Loucy (cell line): ENCODE measurements at regions not wholly inside any gene's neighbourhood (a gene's known extent, or its start where the extent isn't known, plus 50 kb on each side); places are given as distances from the start of the nearest gene placed in this dataset.

ENCODE experiments used
- H2AFZ ChIP-seq: fragments of 200-600 bp; sonication (generic); 2 replicates; pipeline ENCODE4 v1.6.0; 2016; ENCODE audit warnings: antibody characterized with exemption, mild to moderate bottlenecking, low read length, moderate library complexity
- H3F3A ChIP-seq: fragments of 200-600 bp; 2 replicates; pipeline ENCODE4 v1.6.0; 2016; ENCODE audit warnings: antibody characterized with exemption, low read depth, mild to moderate bottlenecking
- H3K27me3 ChIP-seq: fragments of 200-600 bp; sonication (generic); 2 replicates; pipeline ENCODE4 v1.6.1; 2014; ENCODE audit warnings: low read length, mild to moderate bottlenecking; ENCODE audit not compliant: insufficient read depth, poor library complexity, severe bottlenecking
- H3K36me3 ChIP-seq: fragments of 200-600 bp; sonication (generic); 2 replicates; pipeline ENCODE4 v1.6.1; 2016; ENCODE audit warnings: low read length; ENCODE audit not compliant: insufficient read depth
- H3K4me1 ChIP-seq: fragments of 200-600 bp; sonication (generic); 2 replicates; pipeline ENCODE4 v1.5.1; 2014; ENCODE audit warnings: low read length, mild to moderate bottlenecking; ENCODE audit not compliant: insufficient read depth, poor library complexity, severe bottlenecking
- H3K4me2 ChIP-seq: fragments of 200-600 bp; sonication (generic); 2 replicates; pipeline ENCODE4 v1.6.0; 2014; ENCODE audit warnings: antibody characterized with exemption, low read length, low read depth, mild to moderate bottlenecking; ENCODE audit not compliant: poor library complexity, severe bottlenecking
- H3K4me3 ChIP-seq: fragments of 200-600 bp; sonication (generic); 2 replicates; pipeline ENCODE4 v1.5.1; 2014; ENCODE audit warnings: low read length, mild to moderate bottlenecking, mixed read lengths; ENCODE audit not compliant: poor library complexity, severe bottlenecking
- H3K79me2 ChIP-seq: fragments of 200-600 bp; sonication (generic); 2 replicates; pipeline ENCODE4 v1.6.1; 2014; ENCODE audit warnings: low read length; ENCODE audit not compliant: insufficient read depth
- H3K9ac ChIP-seq: fragments of 200-600 bp; sonication (generic); 2 replicates; pipeline ENCODE4 v1.6.0; 2014; ENCODE audit warnings: mild to moderate bottlenecking, low read depth, low read length, moderate library complexity; ENCODE audit not compliant: poor library complexity, severe bottlenecking
- H3K9me2 ChIP-seq: fragments of 200-600 bp; sonication (generic); replicated peaks from 2 replicates; pipeline ENCODE4 v1.6.1; 2016; ENCODE audit warnings: low read depth, low read length, mixed read lengths
- H3K9me3 ChIP-seq: fragments of 200-600 bp; sonication (generic); 2 replicates; pipeline ENCODE4 v1.6.1; 2014; ENCODE audit warnings: mild to moderate bottlenecking, antibody characterized with exemption, low read length, low read depth; ENCODE audit not compliant: insufficient read depth
- H4K20me1 ChIP-seq: fragments of 200-600 bp; sonication (generic); 2 replicates; pipeline ENCODE4 v1.6.0; 2014; ENCODE audit warnings: antibody characterized with exemption, low read length, mild to moderate bottlenecking; ENCODE audit not compliant: insufficient read depth, poor library complexity, severe bottlenecking
- CTCF ChIP-seq: fragments of 200-600 bp; sonication (generic); conservative IDR thresholded peaks from 2 replicates; pipeline ENCODE4 v1.5.1; 2014; ENCODE audit warnings: mild to moderate bottlenecking, antibody characterized with exemption, low read length
- EZH2phosphoT487 ChIP-seq: fragments of 200-600 bp; IDR thresholded peaks from 2 replicates; pipeline ENCODE4 v1.6.1; 2018; ENCODE audit warnings: antibody characterized with exemption, mild to moderate bottlenecking, moderate library complexity, borderline replicate concordance

- H3K9me3 ChIP-seq = peaks cover 12% of the 10 kb centered on the region; the same call in 1 of the 2 replicates
- no peaks in the 10 kb centered on the region for H3K79me2 ChIP-seq
- H3K27me3 ChIP-seq = no peaks in the 10 kb centered on the region
- no peak overlapping the region for H3K4me3 ChIP-seq
- H3F3A ChIP-seq = no peaks in the 10 kb centered on the region
- TF ChIP-seq EZH2phosphoT487 (no peak), CTCF (no peak)
- no peaks in the 10 kb centered on the region for H3K36me3 ChIP-seq
- no peaks in the 10 kb centered on the region for H3K4me1 ChIP-seq
- no peaks in the 10 kb centered on the region for H4K20me1 ChIP-seq
- H3K9ac ChIP-seq = no peak overlapping the region
- H3K4me2 ChIP-seq = no peak overlapping the region
- no peaks in the 10 kb centered on the region for H3K9me2 ChIP-seq
- no peak overlapping the region for H2AFZ ChIP-seq
Observed at GRCh38 chr6:169906688-169907418, 155.4 kb downstream of the ERMARD start.

- no peaks in the 10 kb centered on the region for H4K20me1 ChIP-seq
- H3K9ac ChIP-seq = no peak overlapping the region
- H3F3A ChIP-seq = no peaks in the 10 kb centered on the region
- no peaks in the 10 kb centered on the region for H3K4me1 ChIP-seq
- H2AFZ ChIP-seq = no peak overlapping the region
- H3K79me2 ChIP-seq = no peaks in the 10 kb centered on the region
- TF ChIP-seq EZH2phosphoT487 (no peak), CTCF (no peak)
- peaks cover 12% of the 10 kb centered on the region; the same call in 1 of the 2 replicates for H3K9me3 ChIP-seq
- no peaks in the 10 kb centered on the region for H3K36me3 ChIP-seq
- H3K4me2 ChIP-seq = no peak overlapping the region
- no peaks in the 10 kb centered on the region for H3K27me3 ChIP-seq
- no peaks in the 10 kb centered on the region for H3K9me2 ChIP-seq
- no peak overlapping the region for H3K4me3 ChIP-seq
Observed at GRCh38 chr6:169906004-169906687, 154.7 kb downstream of the ERMARD start.

GRCh38 chr6:169905041-169905807 lies 153.8 kb downstream of the ERMARD start:
- Histone ChIP-seq H3K4me1 (no peaks in the 10 kb centered on the region), H3K9me2 (no peaks in the 10 kb centered on the region), H3K9me3 (peaks cover 12% of the 10 kb centered on the region; the same call in 1 of the 2 replicates), H3K79me2 (no peaks in the 10 kb centered on the region), H3K27me3 (no peaks in the 10 kb centered on the region), H3K36me3 (no peaks in the 10 kb centered on the region), H3K4me3 (no peak overlapping the region), H2AFZ (no peak overlapping the region), H3F3A (no peaks in the 10 kb centered on the region), H4K20me1 (no peaks in the 10 kb centered on the region), H3K9ac (no peak overlapping the region), H3K4me2 (no peak overlapping the region)
- TF ChIP-seq EZH2phosphoT487 = no peak
- TF ChIP-seq CTCF = no peak
